Activated naive CD4-positive, alpha-beta T cell treated with anti-CD3 and anti-CD28 coated beads for 36 hours (primary cell): ENCODE measurements at regions not wholly inside any gene's neighbourhood (a gene's known extent, or its start where the extent isn't known, plus 50 kb on each side); places are given as distances from the start of the nearest gene placed in this dataset.

Experiments
- CTCF ChIA-PET: fragments of 350-600 bp; sonication (Branson Sonifier 250); formaldehyde crosslinking; loops from one replicate; lab custom pipeline; 2021; ENCODE audit warnings: antibody characterized with exemption; lab: Charles Lee
- DNase-seq: peaks from one replicate; pipeline ENCODE4 v3.0.0-alpha.2; 2020
- H3K27ac Mint-ChIP-seq: one replicate; pipeline ENCODE4 v1.8.0; 2021; ENCODE audit warnings: mild to moderate bottlenecking, mixed read lengths
- H3K27me3 Mint-ChIP-seq: one replicate; pipeline ENCODE4 v1.8.0; 2021; ENCODE audit warnings: low read depth, mixed read lengths
- H3K36me3 Mint-ChIP-seq: one replicate; pipeline ENCODE4 v1.8.0; 2021; ENCODE audit warnings: low read depth, mixed read lengths
- H3K4me1 Mint-ChIP-seq: one replicate; pipeline ENCODE4 v1.8.0; 2021; ENCODE audit warnings: low read depth, mixed read lengths
- H3K4me3 Mint-ChIP-seq: one replicate; pipeline ENCODE4 v1.8.0; 2021; ENCODE audit warnings: mild to moderate bottlenecking, moderate library complexity, mixed read lengths
- H3K9me3 Mint-ChIP-seq: one replicate; pipeline ENCODE4 v1.8.0; 2021; ENCODE audit warnings: mixed read lengths
- intact Hi-C: fragments of 100-400 bp; cut with micrococcal nuclease; formaldehyde crosslinking; loops from one replicate; pipeline ENCODE4 v1.15.1; 2023

DNA sequence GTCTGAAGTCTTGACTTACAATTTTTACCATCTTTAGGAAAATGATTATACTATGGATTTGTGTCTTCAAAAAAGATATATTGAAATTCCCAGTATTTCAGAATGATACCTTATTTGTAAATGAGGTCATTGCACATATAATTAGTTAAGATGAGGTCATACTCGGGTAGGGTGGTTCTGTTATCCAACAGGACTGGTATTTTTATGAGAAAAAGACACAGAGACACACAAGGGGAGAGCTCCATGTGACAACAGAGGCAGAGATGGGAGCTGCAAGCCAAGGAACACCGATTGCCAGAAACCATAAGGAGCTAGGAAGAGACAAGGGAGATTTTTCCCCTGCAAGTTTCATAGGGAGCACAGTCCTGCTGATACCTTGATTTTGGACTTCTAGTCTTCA is 356.9 kb downstream of the ARL4A start:
- intact Hi-C loops = no loop called here
- Mint-ChIP-seq H3K4me3 (no peak overlapping the region), H3K36me3 (no peaks in the 10 kb centered on the region), H3K27me3 (peaks cover 21% of the 10 kb centered on the region), H3K9me3 (no peaks in the 10 kb centered on the region), H3K4me1 (no peaks in the 10 kb centered on the region), H3K27ac (no peak overlapping the region)
- no peak for DNase-seq
- CTCF ChIA-PET = no interaction called here

DNA sequence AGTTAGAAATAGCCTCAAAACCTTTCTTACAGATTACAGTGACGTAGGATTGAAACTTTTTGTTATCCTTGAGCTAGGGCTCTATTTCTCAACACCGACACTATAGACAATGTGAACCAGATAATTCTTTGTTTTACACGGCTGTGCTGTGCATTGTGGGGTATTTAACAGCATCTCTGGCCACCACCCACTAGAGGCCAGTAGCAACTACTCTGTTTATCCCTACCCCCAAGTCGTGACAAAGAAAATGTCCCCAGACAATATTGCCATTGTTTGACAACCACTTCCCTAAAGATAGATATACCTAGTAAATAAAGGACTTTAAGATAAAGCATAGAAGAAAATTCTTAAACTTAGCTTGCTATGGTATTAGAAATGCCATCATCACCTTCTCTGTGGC is 359.6 kb downstream of the ARL4A start:
- H3K9me3 Mint-ChIP-seq = no peaks in the 10 kb centered on the region

GRCh38 chr7:13049946-13050345 is 362.5 kb downstream of the ARL4A start:
- Mint-ChIP-seq H3K36me3 (no peaks in the 10 kb centered on the region), H3K27me3 (peaks cover 4% of the 10 kb centered on the region), H3K27ac (no peak overlapping the region), H3K4me1 (no peaks in the 10 kb centered on the region), H3K9me3 (no peaks in the 10 kb centered on the region), H3K4me3 (no peak overlapping the region)
- intact Hi-C loops = no loop called here
- CTCF ChIA-PET = no interaction called here
- no peak for DNase-seq

More for the DNA sequence above, 359.6 kb downstream of the ARL4A start:
- no peaks in the 10 kb centered on the region for H3K36me3 Mint-ChIP-seq
- intact Hi-C loops = no loop called here
- CTCF ChIA-PET = no interaction called here
- H3K4me3 Mint-ChIP-seq = no peak overlapping the region
- H3K27ac Mint-ChIP-seq = no peak overlapping the region
- peaks cover 13% of the 10 kb centered on the region for H3K27me3 Mint-ChIP-seq
- no peaks in the 10 kb centered on the region for H3K4me1 Mint-ChIP-seq
- DNase-seq = no peak

DNA sequence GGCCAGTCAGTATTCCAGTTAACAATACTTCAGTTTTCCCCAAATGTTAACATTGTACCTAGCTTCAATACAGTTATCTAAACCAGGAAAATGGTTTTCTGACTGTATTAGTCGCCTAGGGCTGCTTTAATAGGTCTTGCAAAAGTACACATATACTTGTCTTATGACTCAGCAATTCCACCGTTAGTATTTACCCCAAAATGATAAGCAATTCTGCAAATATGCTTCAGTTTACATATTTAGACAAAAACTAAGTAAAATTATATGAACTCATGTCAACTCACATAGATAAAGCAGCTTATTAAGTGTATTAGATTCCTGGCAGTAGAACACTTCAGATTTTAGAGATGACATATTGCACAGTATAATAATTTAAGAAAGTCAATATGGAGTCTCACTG is 363.3 kb downstream of the ARL4A start:
- H3K4me1 Mint-ChIP-seq = no peaks in the 10 kb centered on the region
- no peak overlapping the region for H3K4me3 Mint-ChIP-seq
- intact Hi-C loops = no loop called here
- no peak for DNase-seq
- no peaks in the 10 kb centered on the region for H3K36me3 Mint-ChIP-seq
- CTCF ChIA-PET = no interaction called here
- H3K9me3 Mint-ChIP-seq = no peaks in the 10 kb centered on the region
- H3K27ac Mint-ChIP-seq = no peak overlapping the region
- H3K27me3 Mint-ChIP-seq = peaks cover 1% of the 10 kb centered on the region

DNA sequence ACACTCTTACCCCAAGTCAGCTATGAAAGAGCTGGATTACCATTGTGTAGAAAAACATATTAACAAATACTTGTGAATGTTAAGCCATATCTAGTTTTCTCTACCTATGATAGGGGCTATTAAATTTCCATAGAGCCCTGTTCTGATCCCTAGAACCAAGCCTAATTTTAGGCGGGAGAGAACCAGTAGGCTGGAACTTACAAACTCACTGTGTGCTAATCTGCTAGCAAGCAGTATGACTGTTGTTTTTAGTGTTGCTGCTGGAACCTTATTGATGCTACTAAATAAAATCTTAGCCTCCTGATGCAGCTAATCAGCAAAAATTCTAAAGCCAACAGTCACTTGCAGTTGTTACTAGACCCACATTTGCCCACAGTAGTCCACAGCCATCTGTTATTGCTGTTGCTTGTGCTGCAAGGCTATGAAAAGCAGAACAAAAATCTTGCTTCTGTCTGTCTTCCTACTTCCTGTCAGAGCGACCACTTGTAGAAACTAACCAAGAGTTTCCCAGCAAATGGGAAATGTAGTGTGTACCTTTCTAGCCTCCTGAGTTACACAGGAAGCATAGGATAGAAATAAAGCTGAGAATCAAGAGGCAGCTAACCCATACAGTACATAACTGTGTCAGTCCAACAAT is 368.4 kb downstream of the ARL4A start:
- no peak for DNase-seq
- Mint-ChIP-seq H3K4me3 (no peak overlapping the region), H3K27me3 (no peaks in the 10 kb centered on the region), H3K9me3 (no peaks in the 10 kb centered on the region), H3K36me3 (no peaks in the 10 kb centered on the region), H3K4me1 (peaks cover 12% of the 10 kb centered on the region), H3K27ac (no peak overlapping the region)
- CTCF ChIA-PET = interaction anchor here (0.6 kb wide), 1 partner anchor 27 kb away, joined by 3 read pairs; no protein-coding TSS in a partner anchor
- intact Hi-C loops = no loop called here

- no peaks in the 10 kb centered on the region for H3K9me3 Mint-ChIP-seq
- peak overlapping the region; percentile 27 for H3K27ac Mint-ChIP-seq
- no peaks in the 10 kb centered on the region for H3K27me3 Mint-ChIP-seq
- no peaks in the 10 kb centered on the region for H3K36me3 Mint-ChIP-seq
- DNase-seq = no peak
- intact Hi-C loops = loop anchor here (1.0 kb wide), 1 partner anchor 370 kb away; the partner anchor contains the start of gene ARL4A
- H3K4me3 Mint-ChIP-seq = peak overlapping the region; percentile 3
- peaks cover 12% of the 10 kb centered on the region for H3K4me1 Mint-ChIP-seq
- CTCF ChIA-PET = no interaction called here
Measured at GRCh38 chr7:13057462-13058200, 370.2 kb downstream of the ARL4A start.

DNA sequence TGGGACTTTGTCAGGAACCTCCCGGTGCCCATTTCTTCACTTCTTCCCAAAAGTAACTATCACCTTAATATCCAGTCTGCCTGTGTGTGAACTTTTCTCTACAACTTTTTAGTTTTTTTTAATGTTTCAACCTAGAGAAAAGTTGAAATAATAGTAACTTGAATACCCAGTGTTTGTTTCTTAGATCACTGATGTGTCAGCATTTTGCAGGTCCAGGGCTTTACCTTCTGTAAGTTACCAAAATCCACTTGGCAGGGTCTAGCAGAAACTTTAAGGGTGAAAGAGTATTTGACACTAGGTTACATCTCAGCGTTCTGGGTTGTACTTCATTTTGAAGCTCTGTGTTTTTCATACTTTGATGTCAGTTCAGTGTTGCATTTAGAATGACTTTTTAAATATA is 372.7 kb downstream of the ARL4A start:
- Mint-ChIP-seq H3K27me3 (no peaks in the 10 kb centered on the region), H3K4me3 (no peak overlapping the region), H3K4me1 (peaks cover 12% of the 10 kb centered on the region), H3K9me3 (no peaks in the 10 kb centered on the region), H3K27ac (no peak overlapping the region), H3K36me3 (no peaks in the 10 kb centered on the region)
- CTCF ChIA-PET = no interaction called here
- intact Hi-C loops = no loop called here
- no peak for DNase-seq

DNA sequence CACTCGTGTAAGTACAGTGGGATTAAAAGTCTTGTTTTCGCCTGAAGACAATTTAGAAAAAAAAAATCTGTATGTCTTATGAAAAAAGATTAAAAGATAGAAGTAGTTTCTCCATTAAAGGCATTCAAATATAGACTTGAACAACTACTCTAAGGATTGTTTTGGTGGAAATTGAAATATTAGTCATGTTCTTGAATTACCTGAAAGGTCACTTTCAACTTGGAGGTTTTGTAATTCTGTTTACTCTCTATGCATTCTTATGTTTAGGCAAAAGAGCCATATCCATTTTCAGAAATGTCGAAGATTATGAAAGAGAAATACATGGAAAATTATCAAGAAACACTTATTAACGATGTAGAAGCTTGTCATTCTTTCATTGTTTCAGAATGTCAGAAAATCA is 373.7 kb downstream of the ARL4A start:
- H3K27ac Mint-ChIP-seq = no peak overlapping the region
- peaks cover 12% of the 10 kb centered on the region for H3K4me1 Mint-ChIP-seq
- no peak overlapping the region for H3K4me3 Mint-ChIP-seq
- H3K27me3 Mint-ChIP-seq = no peaks in the 10 kb centered on the region
- DNase-seq = no peak
- no peaks in the 10 kb centered on the region for H3K36me3 Mint-ChIP-seq
- CTCF ChIA-PET = interaction anchor here (0.6 kb wide), 1 partner anchor 74 kb away, joined by 5 read pairs; no protein-coding TSS in a partner anchor
- H3K9me3 Mint-ChIP-seq = no peaks in the 10 kb centered on the region
- intact Hi-C loops = no loop called here

- no peak for DNase-seq
- H3K4me3 Mint-ChIP-seq = no peak overlapping the region
- no peak overlapping the region for H3K27ac Mint-ChIP-seq
- H3K36me3 Mint-ChIP-seq = no peaks in the 10 kb centered on the region
- intact Hi-C loops = no loop called here
- CTCF ChIA-PET = no interaction called here
- H3K27me3 Mint-ChIP-seq = peaks cover 4% of the 10 kb centered on the region
- no peaks in the 10 kb centered on the region for H3K9me3 Mint-ChIP-seq
- peaks cover 8% of the 10 kb centered on the region for H3K4me1 Mint-ChIP-seq
Measured at GRCh38 chr7:13062631-13063030, 375.2 kb downstream of the ARL4A start.

GRCh38 chr7:13067036-13067435 is 379.6 kb downstream of the ARL4A start:
- no peaks in the 10 kb centered on the region for H3K9me3 Mint-ChIP-seq

DNA sequence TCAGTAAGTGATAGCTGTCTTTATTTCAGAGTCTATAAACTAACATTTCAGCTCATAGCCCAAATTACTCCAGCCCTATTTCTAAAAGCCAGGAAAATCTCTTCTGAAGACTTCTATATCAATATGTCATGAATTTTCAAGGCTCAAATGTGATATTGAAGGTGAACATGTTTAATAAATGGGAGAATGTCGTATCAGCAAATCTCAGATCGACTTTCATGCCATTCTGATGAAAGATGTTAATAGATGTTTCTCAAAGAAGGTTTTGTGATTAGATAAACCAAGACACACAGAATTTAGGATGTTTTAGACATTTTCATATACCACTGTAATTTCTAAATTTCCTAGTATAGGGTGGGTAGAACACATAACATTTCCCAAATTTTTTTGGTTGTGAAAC is 380.6 kb downstream of the ARL4A start:
- Mint-ChIP-seq H3K27ac (no peak overlapping the region), H3K36me3 (no peaks in the 10 kb centered on the region), H3K4me3 (no peak overlapping the region), H3K27me3 (peaks cover 5% of the 10 kb centered on the region), H3K9me3 (no peaks in the 10 kb centered on the region), H3K4me1 (no peaks in the 10 kb centered on the region)
- intact Hi-C loops = no loop called here
- CTCF ChIA-PET = no interaction called here
- DNase-seq = no peak

More at GRCh38 chr7:13067036-13067435, 379.6 kb downstream of the ARL4A start:
- H3K4me1 Mint-ChIP-seq = no peaks in the 10 kb centered on the region
- no peak for DNase-seq
- H3K27me3 Mint-ChIP-seq = peaks cover 5% of the 10 kb centered on the region
- no peaks in the 10 kb centered on the region for H3K36me3 Mint-ChIP-seq
- intact Hi-C loops = no loop called here
- no peak overlapping the region for H3K4me3 Mint-ChIP-seq
- no peak overlapping the region for H3K27ac Mint-ChIP-seq
- CTCF ChIA-PET = interaction anchor here (0.6 kb wide), 1 partner anchor 455 kb away, joined by 4 read pairs; no protein-coding TSS in a partner anchor

DNA sequence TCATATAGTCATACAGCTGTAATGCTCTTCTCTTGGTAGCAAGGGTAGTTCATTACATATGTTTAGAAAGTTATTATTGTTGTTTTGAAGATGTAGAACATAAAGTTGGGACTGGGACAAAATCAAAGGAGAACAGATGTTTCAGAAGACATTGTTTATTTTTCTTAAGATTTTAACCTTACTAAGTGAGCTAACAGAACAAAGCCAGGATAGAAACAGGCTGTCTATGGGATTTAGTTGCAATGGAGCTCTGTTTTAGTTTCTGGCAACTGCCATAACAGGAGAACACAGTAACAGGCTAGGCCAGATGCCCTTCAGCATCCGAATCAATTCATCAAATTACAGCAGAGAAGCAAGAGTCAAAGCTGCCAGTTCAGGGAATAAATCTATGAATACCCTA is 382.4 kb downstream of the ARL4A start:
- peaks cover 5% of the 10 kb centered on the region for H3K27me3 Mint-ChIP-seq

DNA sequence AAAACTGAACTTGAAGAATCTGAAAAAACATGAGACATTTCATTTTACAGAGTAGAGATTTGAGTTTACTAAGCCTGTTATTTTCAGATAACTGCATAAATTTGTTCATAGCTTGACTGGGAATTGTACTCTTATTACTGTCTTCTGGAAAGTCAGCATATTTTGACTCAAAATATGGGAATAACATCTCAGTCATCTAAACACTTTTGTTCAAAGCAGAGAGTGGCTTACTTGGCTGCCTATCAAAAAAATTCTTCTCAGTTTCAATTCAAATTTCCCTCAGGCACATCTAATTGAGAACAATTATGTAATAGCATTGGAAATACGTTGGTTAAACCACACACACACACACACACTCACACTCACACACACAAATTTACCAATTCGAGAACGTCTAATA is 384.6 kb downstream of the ARL4A start:
- intact Hi-C loops = no loop called here
- CTCF ChIA-PET = no interaction called here
- Mint-ChIP-seq H3K36me3 (no peaks in the 10 kb centered on the region), H3K4me1 (no peaks in the 10 kb centered on the region), H3K27me3 (peaks cover 5% of the 10 kb centered on the region), H3K9me3 (no peaks in the 10 kb centered on the region), H3K4me3 (no peak overlapping the region), H3K27ac (no peak overlapping the region)
- DNase-seq = no peak

More for the DNA sequence above, 382.4 kb downstream of the ARL4A start:
- H3K27ac Mint-ChIP-seq = no peak overlapping the region
- no peak for DNase-seq
- no peaks in the 10 kb centered on the region for H3K4me1 Mint-ChIP-seq
- CTCF ChIA-PET = interaction anchor here (0.5 kb wide), 1 partner anchor 9 kb away, joined by 3 read pairs; no protein-coding TSS in a partner anchor
- H3K36me3 Mint-ChIP-seq = no peaks in the 10 kb centered on the region
- H3K4me3 Mint-ChIP-seq = no peak overlapping the region
- no peaks in the 10 kb centered on the region for H3K9me3 Mint-ChIP-seq
- intact Hi-C loops = no loop called here
